ENCODE measurements at regions not wholly inside any gene's neighbourhood (a gene's known extent, or its start where the extent isn't known, plus 50 kb on each side); places are given as distances from the start of the nearest gene placed in this dataset.

- TF ChIP-seq CTCF (IDR thresholded peaks at IDR 0.05) = no peak
- no peak for TF ChIP-seq POLR2A (IDR thresholded peaks at IDR 0.05)
Observed at GRCh38 chr10:129097776-129098330, 369.2 kb upstream of the MGMT start.
